Heart right ventricle (tissue), 16 donors: ENCODE measurements at regions not wholly inside any gene's neighbourhood (a gene's known extent, or its start where the extent isn't known, plus 50 kb on each side); places are given as distances from the start of the nearest gene placed in this dataset.

Experiments used
- ATAC-seq, 8 donors: fragments of 200-7000 bp; cut with Tn5 transposase; one replicate each; pipeline ENCODE4 v1.9.1; 2020; ENCODE audit warnings: mild to moderate bottlenecking in 8 of 8, moderate library complexity in 8 of 8, moderate number of reproducible peaks in 1 of 8
- DNase-seq, 2 donors: peaks; one replicate each; pipeline ENCODE4 v3.0.0-alpha.2; 2020
- H3K27ac ChIP-seq, 10 donors: fragments of 200-600 bp; sonication (generic) in 2 of 10; one replicate each; pipeline versions ENCODE4 v1.5.0 to v1.8.0; 2020 to 2022; ENCODE audit warnings: mild to moderate bottlenecking in 3 of 10
- H3K27me3 ChIP-seq, 7 donors: fragments of 200-600 bp; one replicate each; pipeline ENCODE4 v1.8.0; 2021 to 2022; ENCODE audit warnings: mild to moderate bottlenecking in 2 of 7
- H3K36me3 ChIP-seq, 9 donors: fragments of 200-600 bp; sonication (generic) in 1 of 9; one replicate each; pipeline versions ENCODE4 v1.5.0 to v1.8.0; 2020 to 2022; ENCODE audit warnings: mild to moderate bottlenecking in 2 of 9
- H3K4me1 ChIP-seq, 9 donors: fragments of 200-600 bp; sonication (generic) in 1 of 9; one replicate each; pipeline versions ENCODE4 v1.5.0 to v1.8.0; 2020 to 2022; ENCODE audit warnings: mild to moderate bottlenecking in 4 of 9
- H3K4me3 ChIP-seq, 10 donors: fragments of 200-600 bp; sonication (generic) in 2 of 10; one replicate each; pipeline versions ENCODE4 v1.5.0 to v1.8.0; 2020 to 2022; ENCODE audit warnings: mild to moderate bottlenecking in 7 of 10, moderate library complexity in 2 of 10
- H3K9me3 ChIP-seq, 11 donors: fragments of 200-600 bp in 10 of 11; sonication (generic) in 2 of 11; one replicate each; pipeline versions ENCODE4 v1.5.0 to v1.8.0; 2013 to 2022; ENCODE audit warnings: mild to moderate bottlenecking in 2 of 11, control low read depth in 1 of 11, moderate library complexity in 1 of 11
- WGBS, 2 donors: extraction: QIAGEN DNeasy Blood & Tissue Kit; methylation state at CpG; one replicate each; pipeline ENCODE4 v1.1.7; 2013; ENCODE audit warnings: inconsistent platforms in 1 of 2; 5-methylcytosine and 5-hydroxymethylcytosine counted together
- intact Hi-C, 10 donors: fragments of 100-400 bp; cut with DNase I; formaldehyde crosslinking; loops; one replicate each; pipeline versions ENCODE4 v1.11.1 to v1.14.2; 2022
- TF ChIP-seq, protein P1 (sequence below), 9 donors: fragments of 200-600 bp; sonication (generic) in 2 of 9; IDR thresholded peaks; one replicate each; pipeline versions ENCODE4 v1.5.0 to v1.8.0; 2021 to 2022; ENCODE audit warnings: antibody characterized with exemption in 9 of 9, mild to moderate bottlenecking in 5 of 9, moderate library complexity in 1 of 9
- donor health status: Arrhythmogenic right ventricular cardiomyopathy.
- donor health status: ischemic (EF 13 %, LVEDD 7.1; RV severe dilation, severe dysfunction).
- donor health status: healthy with polysubstance abuse.
- donor health status: DM: no; HTN: yes; CAD: no.
- donor health status: DM: no; HTN: no; CAD: no.
- donor health status: ischemic (EF 25% LVEDD 6.9; RV normal size, moderate dysfunction).
- donor health status: ischemic (EF 25% LVEDD 5.7; RV mildly dilated, moderate dysfunction).
- donor health status: healthy.
- donor health status: DM: yes; HTN: yes; CAD: no.
- donor health status: Ischemic cardiomyopathy.
- donor health status: ischemic (EF 35%, LVEDD 5.7; RV mildly dilated, moderate dysfunction).
- donor health status: nonischemic (EF 11% LVEDD 7.7; RV severe dilation, severe dysfunction).
- donor health status: DM: yes; HTN: yes; CAD: no.
- donor health status: PGD.
- donor health status: ischemic (EF 29% LVEDD 5.4; RV normal size, mild dysfunction).
- donor health status: nonischemic (EF 23%, LVEDD 6.1; RV moderate dilation, normal function).

DNA sequence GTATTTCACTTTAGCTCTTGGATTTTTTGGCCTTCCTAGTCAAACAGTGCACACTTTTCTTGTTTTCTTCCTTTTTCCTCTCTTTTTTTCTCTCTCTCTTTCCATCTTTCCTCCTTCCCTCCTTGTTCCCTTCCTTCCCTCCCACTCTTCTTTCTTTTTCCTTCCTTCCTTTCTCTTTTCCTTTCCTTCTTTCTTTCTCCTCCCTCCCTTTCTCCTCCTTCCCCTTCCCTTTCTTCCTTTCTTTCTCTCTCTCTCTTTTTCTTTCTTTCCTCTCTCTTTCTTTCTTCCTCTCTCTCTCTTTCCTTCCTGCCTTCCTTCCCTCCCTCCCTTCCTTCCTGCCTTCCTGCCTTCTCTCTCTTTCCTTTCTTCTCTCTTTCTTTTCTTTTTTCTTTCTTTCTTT is 181.6 kb upstream of the ELAC2 start:
- DNase-seq = no peak
- Histone ChIP-seq H3K4me3 (no peak overlapping the region), H3K4me1 (peaks cover 0 to 7% (median 0%) of the 10 kb centered on the region in 9 donors), H3K9me3 (peaks cover 0 to 3% (median 0%) of the 10 kb centered on the region in 11 donors), H3K36me3 (no peaks in the 10 kb centered on the region), H3K27ac (no peak overlapping the region), H3K27me3 (peaks cover 0 to 4% (median 0%) of the 10 kb centered on the region in 7 donors)
- ATAC-seq = no peak
- intact Hi-C loops = no loop called here
- TF ChIP-seq, protein P1, sequence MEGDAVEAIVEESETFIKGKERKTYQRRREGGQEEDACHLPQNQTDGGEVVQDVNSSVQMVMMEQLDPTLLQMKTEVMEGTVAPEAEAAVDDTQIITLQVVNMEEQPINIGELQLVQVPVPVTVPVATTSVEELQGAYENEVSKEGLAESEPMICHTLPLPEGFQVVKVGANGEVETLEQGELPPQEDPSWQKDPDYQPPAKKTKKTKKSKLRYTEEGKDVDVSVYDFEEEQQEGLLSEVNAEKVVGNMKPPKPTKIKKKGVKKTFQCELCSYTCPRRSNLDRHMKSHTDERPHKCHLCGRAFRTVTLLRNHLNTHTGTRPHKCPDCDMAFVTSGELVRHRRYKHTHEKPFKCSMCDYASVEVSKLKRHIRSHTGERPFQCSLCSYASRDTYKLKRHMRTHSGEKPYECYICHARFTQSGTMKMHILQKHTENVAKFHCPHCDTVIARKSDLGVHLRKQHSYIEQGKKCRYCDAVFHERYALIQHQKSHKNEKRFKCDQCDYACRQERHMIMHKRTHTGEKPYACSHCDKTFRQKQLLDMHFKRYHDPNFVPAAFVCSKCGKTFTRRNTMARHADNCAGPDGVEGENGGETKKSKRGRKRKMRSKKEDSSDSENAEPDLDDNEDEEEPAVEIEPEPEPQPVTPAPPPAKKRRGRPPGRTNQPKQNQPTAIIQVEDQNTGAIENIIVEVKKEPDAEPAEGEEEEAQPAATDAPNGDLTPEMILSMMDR (IDR thresholded peaks at IDR 0.05) = no peak

DNA sequence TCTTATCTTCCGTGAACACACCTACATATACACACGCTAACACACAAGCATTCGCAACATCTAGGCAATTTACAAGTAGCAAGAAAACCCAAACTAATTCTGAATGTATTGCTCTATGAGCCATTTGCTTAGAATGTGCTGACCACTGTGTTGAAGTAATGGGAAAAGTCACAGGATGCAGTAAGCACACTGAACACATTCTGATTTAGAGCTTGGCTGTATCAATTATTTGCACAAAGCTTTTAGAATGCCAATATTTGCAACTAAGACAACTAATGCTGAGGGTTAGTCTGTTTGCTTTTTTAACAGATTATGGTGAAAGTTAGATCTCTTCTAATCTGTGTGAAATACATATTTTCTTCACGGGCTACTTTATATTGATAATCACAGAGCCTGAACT is 179.8 kb upstream of the ELAC2 start:
- TF ChIP-seq, protein P1 (IDR thresholded peaks at IDR 0.05) = no peak

DNA sequence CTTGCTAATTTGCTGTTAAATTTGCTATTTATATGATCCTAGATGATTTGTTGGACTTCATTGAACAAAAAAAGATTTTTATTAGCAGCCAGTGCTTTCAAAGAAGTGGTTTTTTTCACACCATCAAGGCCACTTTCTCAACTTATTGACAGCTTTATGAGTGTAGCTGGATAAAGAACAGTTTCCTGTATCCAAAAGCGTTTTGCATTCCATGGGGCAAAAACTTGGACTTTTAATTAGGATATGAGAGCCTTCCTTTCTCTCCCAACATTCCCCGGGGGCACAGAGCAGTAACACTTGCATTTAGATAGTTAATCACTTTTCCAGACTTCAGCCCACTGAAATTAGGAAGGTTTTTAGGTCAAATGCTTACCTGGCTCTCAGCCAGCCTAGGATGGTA is 177.1 kb upstream of the ELAC2 start:
- 14 to 27% methylated on average over 2 of the region's 2 CpGs for WGBS, 2 donors
- no peak for ATAC-seq
- no peak for DNase-seq
- TF ChIP-seq, protein P1 (IDR thresholded peaks at IDR 0.05) = no peak
- Histone ChIP-seq H3K4me3 (no peak overlapping the region), H3K36me3 (no peaks in the 10 kb centered on the region), H3K27ac (no peak overlapping the region), H3K9me3 (peaks cover 0 to 3% (median 0%) of the 10 kb centered on the region in 11 donors), H3K27me3 (no peaks in the 10 kb centered on the region), H3K4me1 (peaks cover 0 to 8% (median 0%) of the 10 kb centered on the region in 9 donors)
- intact Hi-C loops = no loop called here

More for the DNA sequence above, 179.8 kb upstream of the ELAC2 start:
- DNase-seq (no peak), ATAC-seq (no peak)
- Histone ChIP-seq H3K36me3 (no peaks in the 10 kb centered on the region), H3K9me3 (peaks cover 0 to 3% (median 0%) of the 10 kb centered on the region in 11 donors), H3K4me1 (peaks cover 0 to 8% (median 0%) of the 10 kb centered on the region in 9 donors), H3K27ac (no peak overlapping the region), H3K27me3 (peaks cover 0 to 4% (median 0%) of the 10 kb centered on the region in 7 donors), H3K4me3 (no peak overlapping the region)
- intact Hi-C loops = no loop called here
- WGBS, 2 donors = 87 to 89% methylated on average over 4 of the region's 4 CpGs

DNA sequence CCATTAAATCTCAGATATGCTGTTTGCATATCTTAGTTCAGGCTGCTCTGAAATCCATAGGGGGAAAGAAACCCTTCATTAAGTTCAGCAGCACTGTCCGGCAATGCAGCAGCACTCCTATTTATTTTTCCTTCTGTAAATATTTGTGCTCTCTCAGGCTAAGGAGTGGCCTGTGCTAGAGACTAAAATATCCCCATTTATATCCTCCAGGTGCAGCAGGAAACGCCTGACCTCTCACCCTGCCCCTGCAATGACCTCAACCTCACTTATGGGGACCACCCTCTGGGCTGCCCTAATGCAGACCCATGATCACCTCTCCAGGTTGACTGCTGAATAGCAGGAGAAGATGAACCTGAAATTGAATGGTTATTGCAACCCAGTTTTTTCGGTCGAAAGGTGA is 165.0 kb upstream of the ELAC2 start:
- Histone ChIP-seq H3K9me3 (peaks cover 0 to 12% (median 0%) of the 10 kb centered on the region in 11 donors), H3K4me1 (peaks cover 0 to 5% (median 0%) of the 10 kb centered on the region in 9 donors), H3K27me3 (no peaks in the 10 kb centered on the region), H3K4me3 (no peak overlapping the region), H3K36me3 (no peaks in the 10 kb centered on the region), H3K27ac (no peak overlapping the region)
- intact Hi-C loops = no loop called here
- DNase-seq (no peak), ATAC-seq (no peak)
- 67 to 71% methylated on average over 4 of the region's 4 CpGs for WGBS, 2 donors
- TF ChIP-seq, protein P1 (IDR thresholded peaks at IDR 0.05) = no peak
